Brain microvascular endothelial cell (primary cell): ENCODE measurements at regions not wholly inside any gene's neighbourhood (a gene's known extent, or its start where the extent isn't known, plus 50 kb on each side); places are given as distances from the start of the nearest gene placed in this dataset.

Source experiments
- DNase-seq: peaks from one replicate; pipeline ENCODE4 v3.0.0-alpha.2; 2020
- H3K27ac ChIP-seq: fragments of 250-450 bp; sonication (Bioruptor Pico); 2 replicates; pipeline ENCODE4 v1.5.1; 2020; ENCODE audit warnings: mild to moderate bottlenecking, moderate library complexity
- H3K27me3 ChIP-seq: fragments of 250-450 bp; sonication (Bioruptor Pico); replicated peaks from 2 replicates; pipeline ENCODE4 v1.5.1; 2020; ENCODE audit warnings: mild to moderate bottlenecking
- H3K36me3 ChIP-seq: fragments of 250-450 bp; sonication (Bioruptor Pico); replicated peaks from 2 replicates; pipeline ENCODE4 v1.5.1; 2020; ENCODE audit warnings: mild to moderate bottlenecking
- H3K4me3 ChIP-seq: 2 replicates; pipeline ENCODE4 v1.5.1; 2011; ENCODE audit warnings: low read depth, mild to moderate bottlenecking, control low read depth, low read length, moderate library complexity
- CTCF ChIP-seq: IDR thresholded peaks from 2 replicates; pipeline ENCODE4 v1.5.1; 2011; ENCODE audit warnings: low read depth, mild to moderate bottlenecking, moderate library complexity, low read length, control low read depth, inconsistent platforms; ENCODE audit errors: missing control alignments
- in situ Hi-C: cut with HindIII; loops from 2 replicates; pipeline ENCODE4 v1.10.0; 2017; ENCODE audit warnings: low sequenced_read_pairs, low pct_ligation_motif_present

GRCh38 chr14:38399652-38400051 lies 143.8 kb upstream of the CLEC14A start:
- DNase-seq = no peak
- in situ Hi-C loops = no loop called here
- Histone ChIP-seq H3K4me3 (no peak overlapping the region), H3K36me3 (no peaks in the 10 kb centered on the region), H3K27me3 (no peaks in the 10 kb centered on the region), H3K27ac (no peak overlapping the region)
- no peak for TF ChIP-seq CTCF

GRCh38 chr14:38394767-38395166 lies 138.9 kb upstream of the CLEC14A start:
- H3K27me3 ChIP-seq = no peaks in the 10 kb centered on the region
- no peak for DNase-seq
- H3K4me3 ChIP-seq = no peak overlapping the region
- in situ Hi-C loops = no loop called here
- no peaks in the 10 kb centered on the region for H3K36me3 ChIP-seq
- TF ChIP-seq CTCF = no peak
- no peak overlapping the region for H3K27ac ChIP-seq

GRCh38 chr14:38394064-38394463 lies 138.2 kb upstream of the CLEC14A start:
- Histone ChIP-seq H3K4me3 (no peak overlapping the region), H3K27ac (no peak overlapping the region), H3K36me3 (no peaks in the 10 kb centered on the region), H3K27me3 (no peaks in the 10 kb centered on the region)
- TF ChIP-seq CTCF = no peak
- in situ Hi-C loops = no loop called here
- no peak for DNase-seq

GRCh38 chr14:38391334-38391733 lies 135.4 kb upstream of the CLEC14A start:
- in situ Hi-C loops = no loop called here
- H3K27ac ChIP-seq = no peak overlapping the region
- no peak for DNase-seq
- H3K36me3 ChIP-seq = no peaks in the 10 kb centered on the region
- TF ChIP-seq CTCF = no peak
- no peak overlapping the region for H3K4me3 ChIP-seq
- H3K27me3 ChIP-seq = no peaks in the 10 kb centered on the region

- no peak overlapping the region for H3K27ac ChIP-seq
- in situ Hi-C loops = no loop called here
- TF ChIP-seq CTCF = no peak
- H3K36me3 ChIP-seq = no peaks in the 10 kb centered on the region
- no peaks in the 10 kb centered on the region for H3K27me3 ChIP-seq
- no peak overlapping the region for H3K4me3 ChIP-seq
- no peak for DNase-seq
Measured at GRCh38 chr14:38389681-38390080, 133.8 kb upstream of the CLEC14A start.

- Histone ChIP-seq H3K27ac (no peak overlapping the region), H3K27me3 (no peaks in the 10 kb centered on the region), H3K36me3 (no peaks in the 10 kb centered on the region), H3K4me3 (no peak overlapping the region)
- no peak for DNase-seq
- in situ Hi-C loops = no loop called here
- no peak for TF ChIP-seq CTCF
Measured at GRCh38 chr14:38387821-38388220, 131.9 kb upstream of the CLEC14A start.
